T-helper 2 cell treated with Interferon-gamma antibody and Interleukin-4, amounts not matched to agents 100 ng/mL and 5 ng/mL, for 36 hours (primary cell): ENCODE measurements at regions not wholly inside any gene's neighbourhood (a gene's known extent, or its start where the extent isn't known, plus 50 kb on each side); places are given as distances from the start of the nearest gene placed in this dataset.

Experiments used
- intact Hi-C: fragments of 100-400 bp; cut with micrococcal nuclease; formaldehyde crosslinking; loops from one replicate; pipeline ENCODE4 v1.15.1; 2023

DNA sequence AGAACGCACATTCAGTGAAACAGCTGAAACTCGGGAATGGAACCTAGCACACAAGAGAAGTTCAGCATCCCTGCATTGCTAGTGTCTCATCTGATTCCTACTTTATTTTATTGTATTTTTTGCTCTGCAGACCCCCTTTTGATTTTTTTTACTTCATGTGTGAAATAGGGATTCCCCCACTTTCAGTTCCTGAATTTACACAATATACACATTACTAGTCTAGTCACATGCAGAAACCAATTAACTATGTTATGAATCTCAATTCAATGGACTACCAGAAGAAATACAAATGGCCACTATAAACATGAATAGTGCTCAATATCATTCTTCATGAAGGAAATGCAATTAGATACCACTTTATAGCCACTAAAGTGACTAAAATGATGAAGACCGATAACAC lies 386.1 kb upstream of the COBL start:
- intact Hi-C loops = no loop called here

DNA sequence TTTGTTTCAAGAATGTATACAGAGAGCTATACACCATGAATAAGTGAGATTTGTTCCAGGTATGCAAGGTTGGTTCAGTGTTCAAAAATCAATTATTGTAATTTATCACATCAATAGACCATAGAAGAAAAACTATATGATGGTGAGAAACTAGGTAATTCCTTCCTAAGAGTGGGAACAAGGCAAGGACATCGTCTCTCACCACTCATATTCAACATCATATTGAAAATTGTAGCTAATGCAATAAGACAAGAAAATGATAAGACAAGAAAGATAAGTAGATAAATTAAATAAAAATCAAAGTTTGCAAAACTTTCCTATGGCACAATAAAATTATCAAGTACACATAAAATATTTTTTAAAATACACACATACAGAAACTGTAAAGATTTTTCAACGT lies 385.3 kb upstream of the COBL start:
- intact Hi-C loops = no loop called here

DNA sequence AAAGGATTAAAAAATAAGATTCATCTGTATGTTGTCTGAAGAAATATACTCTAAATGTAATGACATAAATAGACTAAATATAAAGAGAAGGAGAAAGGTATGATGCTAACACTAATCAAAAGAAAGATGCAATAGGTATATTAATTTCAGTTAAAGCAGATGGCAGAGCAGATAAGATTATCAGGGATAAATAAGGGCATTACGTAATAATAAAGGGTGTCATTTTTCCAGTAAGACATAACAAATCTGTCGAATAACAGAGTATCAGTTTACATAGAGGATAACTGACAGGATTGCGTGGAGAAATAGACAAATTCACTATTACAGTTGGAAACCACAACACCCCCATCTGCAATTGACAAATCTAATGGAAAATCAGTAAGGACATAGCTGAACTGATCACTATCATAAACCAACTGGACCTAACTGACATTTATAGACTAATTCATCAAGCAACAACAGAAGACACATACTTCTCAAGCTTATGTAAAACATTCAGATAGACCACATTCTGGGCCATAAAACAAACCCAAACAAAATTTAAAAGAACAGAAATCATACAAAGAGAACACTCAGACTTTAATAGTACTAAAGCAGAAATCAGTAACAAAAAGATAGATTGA lies 384.1 kb upstream of the COBL start:
- intact Hi-C loops = no loop called here

DNA sequence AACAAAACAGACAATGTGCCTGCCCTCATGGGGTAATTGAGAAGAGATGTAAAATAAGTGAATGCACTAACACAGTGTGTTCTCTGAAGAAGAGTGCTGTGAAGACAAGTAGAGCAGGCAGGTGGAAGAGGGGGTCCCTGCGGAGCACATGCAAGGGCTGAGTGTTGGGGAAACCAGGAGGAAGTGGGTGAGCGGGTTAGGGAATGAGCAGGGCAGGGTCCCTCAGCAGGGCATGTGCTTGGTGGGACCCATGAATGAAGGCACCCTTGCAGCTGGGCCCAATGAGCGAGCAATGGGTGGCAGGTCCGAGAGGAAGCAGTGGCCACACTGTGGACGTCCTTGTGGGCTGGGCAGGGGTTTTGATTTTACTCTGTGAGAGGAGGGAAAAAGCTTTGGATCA lies 376.6 kb upstream of the COBL start:
- intact Hi-C loops = no loop called here

DNA sequence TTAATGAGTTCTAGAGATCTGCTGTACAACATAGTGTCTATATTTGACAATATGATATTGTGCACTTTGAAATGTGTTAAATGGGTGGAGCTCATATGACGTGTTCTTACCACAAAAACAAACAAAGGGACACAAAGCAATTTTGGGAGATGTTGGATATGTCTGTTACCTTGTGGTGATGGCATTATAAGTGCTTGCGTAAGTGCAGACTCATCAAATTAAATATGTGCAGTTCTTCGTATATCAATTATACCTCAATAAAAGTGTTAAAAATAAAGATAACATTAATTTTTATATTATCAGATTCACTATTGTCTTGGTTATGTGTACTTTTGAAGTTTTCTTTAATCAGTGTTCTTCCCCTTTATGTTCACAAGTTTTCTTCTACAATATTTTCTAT lies 372.9 kb upstream of the COBL start:
- intact Hi-C loops = no loop called here

DNA sequence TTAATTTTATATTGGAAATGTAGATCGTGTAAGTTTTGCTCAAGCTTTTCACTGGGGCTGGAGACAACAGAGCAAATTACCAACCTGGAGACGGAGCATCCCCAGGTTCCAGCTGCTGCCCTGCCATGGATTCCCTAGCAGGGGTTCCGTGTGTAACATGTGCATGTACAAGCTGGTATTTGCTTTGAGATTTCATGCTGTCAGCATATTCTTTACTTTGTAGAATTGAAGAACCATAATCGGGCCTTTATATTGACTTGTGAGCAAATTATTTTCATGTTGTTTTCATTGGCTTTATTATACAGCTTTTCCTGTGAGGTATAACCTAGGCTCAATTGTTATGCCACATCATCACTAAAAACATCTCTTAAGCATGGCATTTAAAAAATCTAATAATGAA lies 369.2 kb upstream of the COBL start:
- intact Hi-C loops = no loop called here

DNA sequence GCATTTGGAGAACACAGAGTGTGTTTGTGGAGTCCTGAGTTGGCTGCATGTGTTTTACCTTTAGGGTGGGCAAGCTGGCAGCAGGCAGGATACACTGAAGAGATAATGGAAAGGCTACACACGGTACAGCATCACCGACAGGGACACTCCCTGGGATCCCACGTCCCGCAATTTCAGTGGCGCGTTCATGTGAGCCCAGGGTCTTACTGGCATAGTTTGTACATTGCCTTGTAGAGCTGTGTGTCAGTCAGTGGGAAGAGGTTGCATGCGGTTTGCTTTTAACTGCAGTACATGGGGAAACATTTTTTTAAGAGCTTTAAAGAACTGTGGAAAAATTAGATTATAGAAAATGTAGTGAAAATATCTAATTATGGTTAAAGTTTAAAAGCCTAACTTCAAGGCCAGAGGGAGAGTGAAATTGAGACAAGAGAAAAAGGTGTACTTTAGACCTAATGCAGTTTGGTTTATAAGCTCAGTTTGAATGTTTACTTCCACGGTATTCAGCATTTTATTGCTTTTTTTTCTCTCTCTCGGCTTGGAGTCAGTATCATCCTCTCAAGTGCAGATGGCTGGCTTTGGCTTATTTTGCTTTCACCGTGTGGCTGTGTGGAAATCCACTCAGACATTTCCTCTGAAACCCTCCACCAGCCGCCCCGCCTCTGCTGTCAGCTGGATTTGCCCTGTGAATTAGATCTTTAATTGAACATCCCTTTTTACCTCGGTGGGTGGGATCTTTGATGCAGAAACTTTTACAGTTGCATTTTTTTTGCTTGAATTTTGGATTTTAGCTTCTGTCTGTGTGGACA lies 364.2 kb upstream of the COBL start:
- intact Hi-C loops = no loop called here

DNA sequence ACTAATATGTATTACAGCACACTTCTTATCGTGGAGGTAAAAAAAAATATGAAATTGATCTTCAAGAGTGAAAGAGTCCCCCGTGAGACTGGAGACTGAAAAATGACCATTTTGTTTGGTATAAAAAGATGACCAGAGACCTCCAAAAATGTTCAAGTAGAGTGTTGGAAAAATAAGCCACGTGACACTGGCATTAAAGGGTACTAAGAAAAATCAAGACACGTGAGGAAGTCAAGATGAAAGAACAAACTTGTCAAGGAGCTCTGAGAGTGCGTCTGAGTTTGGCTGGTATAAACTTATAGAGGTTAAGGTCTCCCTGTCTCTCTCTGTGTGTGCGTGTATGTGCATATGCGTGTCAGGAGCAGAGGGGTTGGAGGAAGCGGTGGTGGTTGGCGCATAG lies 362.7 kb upstream of the COBL start:
- intact Hi-C loops = no loop called here

DNA sequence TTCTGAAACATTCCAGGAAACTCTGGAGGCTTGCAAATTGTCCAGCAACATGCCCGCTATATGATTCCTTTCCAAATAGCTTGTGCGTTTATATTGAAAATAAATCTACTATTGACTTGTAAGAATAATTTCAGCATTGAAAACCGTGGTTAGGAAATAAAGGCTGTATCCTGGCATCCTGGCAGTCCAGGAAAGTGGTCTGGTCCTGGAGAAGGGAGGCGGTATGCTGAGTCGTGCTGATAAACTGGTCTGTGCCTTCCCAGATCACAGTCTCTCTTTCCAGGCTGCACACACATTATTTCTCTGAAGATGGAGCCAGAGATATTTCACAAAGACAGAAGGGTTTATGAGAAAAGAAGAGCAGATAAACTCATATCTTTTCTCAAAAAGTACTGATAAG lies 350.1 kb upstream of the COBL start:
- intact Hi-C loops = no loop called here

DNA sequence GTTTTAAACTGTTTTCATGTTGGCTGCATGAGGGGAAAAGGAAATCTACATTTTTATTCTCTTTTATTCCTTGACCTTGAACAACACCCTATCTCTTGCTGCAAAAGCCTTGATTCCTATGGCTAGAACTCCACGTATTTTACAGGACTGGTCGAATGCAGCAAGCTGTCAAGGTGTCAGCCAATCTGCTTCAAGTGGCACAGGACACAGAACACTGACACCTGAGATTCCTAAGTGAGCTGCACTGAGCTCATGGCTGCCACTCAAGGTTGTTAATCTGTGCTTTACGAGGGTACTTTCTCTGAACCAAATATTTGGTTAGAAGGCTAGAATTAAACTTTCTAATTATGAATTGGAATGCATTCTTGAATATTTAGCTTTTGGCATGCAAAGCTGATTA lies 349.7 kb upstream of the COBL start:
- intact Hi-C loops = no loop called here

DNA sequence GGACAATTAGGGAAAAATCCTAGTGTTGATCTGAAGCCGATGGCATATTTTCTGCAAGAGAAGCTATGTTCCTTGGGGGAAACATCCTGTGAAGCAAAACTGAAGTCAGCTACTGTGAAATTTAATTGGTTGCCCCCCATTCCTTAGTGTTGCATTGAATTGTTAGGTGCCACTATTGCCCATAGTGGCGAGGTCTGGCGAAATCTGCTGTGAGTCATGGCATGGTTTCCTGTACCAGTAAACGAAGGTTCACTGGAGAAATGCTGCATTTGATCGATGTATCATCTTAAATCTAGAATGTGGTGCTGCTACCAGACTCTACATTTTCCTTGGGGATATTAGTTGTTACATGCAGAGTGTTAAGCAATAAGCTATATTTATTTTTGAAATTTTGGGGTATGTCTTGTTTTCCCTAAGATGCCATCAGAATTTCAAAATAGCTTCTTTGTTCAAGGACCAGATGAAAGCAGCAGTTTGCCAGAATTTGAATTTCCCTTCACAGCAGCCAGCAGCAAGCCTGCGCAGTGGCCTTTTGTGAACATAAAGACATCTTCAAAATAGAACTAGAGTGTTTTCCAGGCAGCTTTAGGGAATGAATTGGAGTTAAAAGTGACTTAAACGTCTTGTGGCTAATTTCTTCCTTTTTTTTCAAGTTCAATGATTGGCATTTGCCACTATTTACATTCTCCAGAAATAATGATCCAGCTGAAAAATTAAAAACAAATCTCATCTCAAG lies 348.6 kb upstream of the COBL start:
- intact Hi-C loops = no loop called here

DNA sequence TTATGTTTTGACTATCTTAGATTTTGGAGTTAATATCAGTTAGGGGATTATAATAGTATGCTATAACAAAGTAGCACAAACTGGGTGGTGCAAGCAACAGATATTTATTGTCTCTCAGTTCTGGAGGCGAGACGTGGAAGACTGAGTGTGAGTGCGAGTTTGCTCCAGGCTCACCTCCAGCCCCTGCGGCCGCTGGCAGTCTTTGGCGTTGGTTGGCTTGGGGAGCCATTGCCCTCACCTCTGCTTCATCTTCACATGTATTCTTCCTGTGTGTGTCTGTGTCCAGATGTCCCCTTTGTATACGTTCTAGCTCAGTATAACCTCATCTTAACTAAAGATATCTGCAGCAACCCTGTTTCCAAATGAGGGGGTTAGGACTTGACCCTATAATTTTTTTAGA lies 343.9 kb upstream of the COBL start:
- intact Hi-C loops = no loop called here

DNA sequence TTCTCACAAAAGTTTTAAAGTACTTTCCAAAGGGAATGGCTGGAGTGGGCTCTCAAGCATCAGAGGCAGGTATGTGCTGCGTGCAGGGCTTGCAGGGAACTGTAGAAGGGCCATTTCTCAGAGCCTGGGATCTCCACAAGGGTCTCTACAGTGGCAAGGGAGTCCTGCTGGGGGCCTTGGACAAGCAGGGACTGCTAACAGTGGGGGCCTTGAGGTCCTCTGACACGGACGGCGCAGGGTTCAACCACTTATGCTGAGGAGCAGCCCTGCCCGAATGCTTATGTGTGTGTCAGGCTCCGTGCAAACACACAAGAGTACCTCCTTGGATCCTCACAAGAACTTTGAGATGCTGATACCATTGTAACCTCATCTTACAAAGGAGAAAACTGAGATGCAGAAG lies 342.1 kb upstream of the COBL start:
- intact Hi-C loops = no loop called here

DNA sequence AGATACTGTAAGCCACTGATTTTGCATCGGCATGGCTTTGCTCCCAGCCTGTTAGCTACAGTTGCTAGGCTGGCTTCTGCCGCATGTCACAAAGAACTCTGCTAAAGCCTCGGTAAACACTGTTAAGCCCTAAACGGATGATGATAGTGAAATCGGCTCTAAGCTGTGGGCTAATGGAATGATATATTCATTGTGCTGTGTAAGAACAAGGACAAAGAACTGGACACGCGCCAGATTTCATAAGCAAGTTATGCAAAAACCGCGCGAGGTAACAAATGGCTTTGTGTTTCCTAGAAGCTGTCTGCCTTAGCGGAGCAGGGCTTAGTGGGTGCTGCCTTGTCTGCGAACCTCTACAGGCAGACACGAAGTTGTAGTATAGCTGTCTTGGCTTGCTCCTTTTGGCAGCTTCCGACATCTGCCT lies 331.3 kb upstream of the COBL start:
- intact Hi-C loops = no loop called here

DNA sequence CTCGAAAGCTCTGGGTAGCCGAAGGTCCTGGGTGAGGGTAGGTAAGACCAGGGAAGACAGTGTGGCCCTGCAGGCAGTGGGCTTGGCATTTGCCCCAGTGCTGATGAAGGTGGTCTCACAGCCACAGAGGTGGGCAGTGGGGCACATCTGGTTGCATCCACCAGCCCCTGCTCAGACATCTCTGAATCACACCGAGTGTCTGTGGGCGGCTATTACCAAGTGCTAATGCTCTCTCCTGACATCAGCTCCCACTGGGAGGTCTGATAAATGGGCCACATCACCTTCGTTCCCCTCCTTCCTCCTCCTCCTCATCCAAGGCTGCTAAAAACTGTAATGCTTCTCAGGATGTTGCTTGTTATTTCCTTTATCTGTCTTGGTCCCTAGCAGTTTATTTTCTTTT lies 330.9 kb upstream of the COBL start:
- intact Hi-C loops = no loop called here

DNA sequence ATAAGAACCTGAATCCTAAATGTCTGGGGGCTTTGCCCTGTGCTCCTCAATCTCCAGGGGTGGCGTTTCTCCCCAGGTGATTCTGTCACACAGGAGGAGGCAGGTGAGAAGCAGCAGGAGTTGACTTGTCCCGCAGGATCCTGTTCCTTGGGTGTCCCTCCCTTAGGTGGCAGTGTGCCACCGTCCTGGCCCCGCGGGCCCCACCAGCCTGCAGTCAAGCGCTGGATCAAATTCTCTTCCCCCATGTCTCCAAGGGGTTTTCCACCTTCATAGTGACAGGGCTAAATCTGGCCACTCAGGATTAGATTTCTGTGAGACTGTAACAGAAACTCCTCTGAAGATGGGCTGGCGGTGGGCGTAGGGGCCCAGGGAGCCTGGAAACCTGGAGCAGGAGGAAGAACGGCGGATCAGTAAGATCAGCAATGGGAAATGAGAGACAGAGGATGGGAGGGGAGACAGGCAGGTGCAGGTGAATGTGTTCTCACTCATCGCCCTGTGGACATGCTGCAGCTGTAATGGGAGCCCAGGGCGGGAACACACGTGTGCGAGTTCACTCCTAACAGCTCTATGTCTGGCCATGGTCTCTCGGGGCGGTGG lies 329.2 kb upstream of the COBL start:
- intact Hi-C loops = no loop called here

DNA sequence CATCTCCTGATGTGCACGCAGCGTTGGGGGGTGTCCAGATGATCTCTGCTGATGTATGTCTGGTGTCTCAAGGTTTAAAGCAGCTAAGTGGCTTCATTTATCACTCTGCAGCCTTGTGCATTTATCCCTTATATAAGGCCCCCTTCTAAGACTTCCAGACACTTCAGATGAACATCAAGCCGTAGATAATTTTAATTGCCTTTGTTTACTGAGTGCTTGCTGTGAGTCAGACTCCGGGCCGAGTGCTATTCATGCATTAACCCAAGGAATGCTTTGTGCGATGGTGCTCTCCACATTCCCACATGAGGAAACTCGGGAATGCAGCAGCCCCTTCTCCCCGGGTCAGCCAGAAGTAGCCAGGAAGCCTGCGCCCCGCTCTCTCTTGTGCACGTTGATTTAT lies 328.6 kb upstream of the COBL start:
- intact Hi-C loops = no loop called here

DNA sequence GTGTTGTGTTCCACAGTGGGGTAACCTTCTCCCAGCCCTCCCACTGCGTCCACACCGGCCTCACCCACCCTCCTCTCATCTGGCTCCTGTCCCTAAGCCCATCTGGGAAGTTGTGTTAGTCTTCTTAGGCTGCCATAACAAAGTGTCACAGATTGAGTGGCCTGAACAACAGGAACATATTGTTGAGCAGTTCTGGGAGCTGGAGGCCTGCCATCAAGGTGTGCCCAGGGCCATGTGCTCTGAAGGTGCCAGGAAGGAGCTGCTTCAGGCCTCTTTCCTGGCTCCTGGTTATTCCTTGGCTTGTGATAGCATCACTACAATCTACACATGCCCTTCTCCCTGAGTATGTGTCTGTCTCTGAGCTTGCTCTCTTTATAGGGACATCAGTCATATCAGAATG lies 327.6 kb upstream of the COBL start:
- intact Hi-C loops = no loop called here

DNA sequence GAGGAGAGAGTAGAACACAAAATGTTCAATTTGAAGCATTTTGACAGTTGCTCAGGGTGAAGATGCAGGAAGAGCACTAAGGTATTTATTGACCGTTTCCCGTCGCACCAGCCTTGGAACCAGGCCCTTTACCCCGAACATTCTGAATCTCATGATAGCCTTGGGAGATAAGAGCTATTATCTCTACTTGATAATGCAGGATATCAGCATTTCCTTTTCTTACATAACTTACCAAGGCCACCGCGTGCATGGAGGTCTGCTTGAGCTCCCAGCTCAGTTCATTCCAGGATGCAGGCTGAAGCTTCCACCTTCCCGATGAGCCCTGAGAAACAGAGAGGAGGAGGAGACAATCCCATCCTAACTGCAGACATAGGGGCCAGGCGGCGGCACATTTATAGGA lies 324.2 kb upstream of the COBL start:
- intact Hi-C loops = no loop called here

DNA sequence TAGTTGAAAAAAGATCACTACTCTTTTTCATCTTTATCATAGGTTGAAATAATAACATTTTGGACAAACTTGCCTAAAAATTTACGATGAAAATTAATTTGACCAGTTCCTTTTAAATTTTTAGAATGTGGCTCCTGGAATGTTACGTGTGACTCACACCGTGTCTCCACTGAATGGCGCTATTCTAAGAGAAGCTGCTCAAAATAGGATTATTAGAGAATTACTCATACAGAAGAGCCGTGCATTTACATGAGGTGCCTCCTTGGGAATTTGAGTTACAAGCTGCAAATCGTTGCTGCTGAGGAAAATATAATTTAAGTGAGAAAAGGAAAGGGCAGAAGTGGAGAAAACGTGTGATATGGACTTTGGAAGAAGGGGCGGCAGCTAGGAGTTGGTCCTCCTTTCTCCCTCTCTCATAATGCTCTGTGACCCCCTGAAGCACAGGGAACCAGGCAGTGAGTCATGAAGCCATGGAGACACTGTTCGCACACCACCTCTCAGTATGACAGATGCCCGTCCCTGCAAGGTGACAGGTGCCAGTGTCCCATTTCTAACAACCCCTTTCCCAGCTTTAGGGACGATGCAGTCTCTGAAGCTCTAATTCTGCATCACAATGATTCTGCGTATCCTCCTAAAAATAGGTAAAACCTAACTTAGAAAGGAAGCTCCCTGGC lies 323.2 kb upstream of the COBL start:
- intact Hi-C loops = no loop called here

DNA sequence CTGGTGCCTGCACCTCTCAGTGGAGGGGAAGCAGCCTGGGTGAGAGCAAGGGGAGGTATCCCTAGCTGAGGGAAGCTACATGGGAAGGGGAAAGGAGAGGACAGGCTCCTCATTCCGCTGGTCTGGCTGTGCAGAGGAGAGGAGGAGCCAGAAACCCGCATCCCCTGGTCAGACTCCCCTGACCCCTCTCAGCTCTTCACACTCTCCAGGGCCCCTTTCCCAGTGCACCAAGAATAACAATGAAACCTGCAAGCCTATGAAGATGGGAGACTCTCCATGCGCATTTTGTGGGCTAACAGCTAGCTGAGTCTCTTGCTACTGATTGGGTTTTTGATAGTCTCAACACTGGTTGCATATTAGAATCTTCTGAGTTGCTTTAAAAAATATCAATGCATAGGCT lies 319.9 kb upstream of the COBL start:
- intact Hi-C loops = no loop called here

DNA sequence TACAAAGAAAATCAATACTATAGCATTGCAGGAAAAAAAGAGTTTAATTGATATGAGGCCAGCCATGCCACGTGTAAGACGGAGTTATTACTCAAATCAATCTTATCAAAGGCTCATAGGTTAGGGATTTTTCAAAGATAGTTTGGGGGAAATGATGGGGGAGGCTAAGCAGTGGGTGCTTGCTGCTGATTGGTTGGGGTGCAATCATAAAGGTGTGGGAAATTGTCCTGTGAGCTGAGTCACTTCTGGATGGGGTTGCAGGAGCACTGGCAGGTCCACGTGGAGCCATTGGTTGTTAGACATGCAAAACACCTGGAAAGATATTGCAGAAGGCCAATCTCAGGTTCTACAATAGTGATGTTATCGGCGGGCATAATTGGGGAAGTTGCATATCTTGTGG lies 319.2 kb upstream of the COBL start:
- intact Hi-C loops = no loop called here
